ENCODE measurements at regions not wholly inside any gene's neighbourhood (a gene's known extent, or its start where the extent isn't known, plus 50 kb on each side); places are given as distances from the start of the nearest gene placed in this dataset.
"Not testable (repeated sequence)": the region's sequence is repeated elsewhere in the genome, so short reads cannot be mapped to it uniquely, and the experiment has no call there.

DNA sequence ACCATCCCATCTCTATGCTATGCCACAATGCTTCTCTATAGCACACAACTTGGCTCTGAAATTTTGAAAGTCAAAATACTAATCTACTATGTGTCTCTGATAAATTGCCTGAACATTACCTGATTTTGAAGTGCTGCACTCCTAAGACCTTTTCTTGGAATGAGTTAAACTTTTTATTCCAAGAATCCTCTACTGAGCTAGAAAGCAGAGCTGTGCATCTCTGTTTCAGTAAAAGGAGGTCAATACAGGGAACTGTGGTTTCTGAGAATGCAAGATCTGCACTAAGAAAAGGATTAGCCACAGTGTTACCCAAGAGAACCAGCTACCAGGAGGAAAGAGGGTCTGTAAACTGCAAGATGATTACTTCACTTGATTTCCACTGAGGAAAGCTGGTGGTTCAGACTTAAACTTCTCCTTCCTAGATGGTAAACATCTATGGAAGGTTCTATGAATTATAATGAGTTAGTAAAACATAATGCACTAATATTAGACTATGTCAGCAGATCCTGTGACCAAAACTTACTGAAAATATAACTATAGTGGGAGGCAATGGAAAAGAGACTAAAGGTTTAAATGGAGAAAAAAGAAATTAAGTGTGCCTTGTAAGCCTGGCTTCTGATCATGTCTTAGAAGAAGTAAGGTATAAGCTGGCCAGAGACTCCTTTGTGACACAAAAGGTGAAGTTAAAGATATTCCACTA lies 588.0 kb upstream of the DEFB115 start:
- TF ChIP-seq, protein P1, sequence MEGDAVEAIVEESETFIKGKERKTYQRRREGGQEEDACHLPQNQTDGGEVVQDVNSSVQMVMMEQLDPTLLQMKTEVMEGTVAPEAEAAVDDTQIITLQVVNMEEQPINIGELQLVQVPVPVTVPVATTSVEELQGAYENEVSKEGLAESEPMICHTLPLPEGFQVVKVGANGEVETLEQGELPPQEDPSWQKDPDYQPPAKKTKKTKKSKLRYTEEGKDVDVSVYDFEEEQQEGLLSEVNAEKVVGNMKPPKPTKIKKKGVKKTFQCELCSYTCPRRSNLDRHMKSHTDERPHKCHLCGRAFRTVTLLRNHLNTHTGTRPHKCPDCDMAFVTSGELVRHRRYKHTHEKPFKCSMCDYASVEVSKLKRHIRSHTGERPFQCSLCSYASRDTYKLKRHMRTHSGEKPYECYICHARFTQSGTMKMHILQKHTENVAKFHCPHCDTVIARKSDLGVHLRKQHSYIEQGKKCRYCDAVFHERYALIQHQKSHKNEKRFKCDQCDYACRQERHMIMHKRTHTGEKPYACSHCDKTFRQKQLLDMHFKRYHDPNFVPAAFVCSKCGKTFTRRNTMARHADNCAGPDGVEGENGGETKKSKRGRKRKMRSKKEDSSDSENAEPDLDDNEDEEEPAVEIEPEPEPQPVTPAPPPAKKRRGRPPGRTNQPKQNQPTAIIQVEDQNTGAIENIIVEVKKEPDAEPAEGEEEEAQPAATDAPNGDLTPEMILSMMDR (IDR thresholded peaks at IDR 0.05; ENCODE audit: poor library complexity) = not testable (repeated sequence)
- not testable (repeated sequence) for TF ChIP-seq EZH2 (IDR thresholded peaks at IDR 0.05; ENCODE audit: borderline replicate concordance)
